ENCODE measurements at regions not wholly inside any gene's neighbourhood (a gene's known extent, or its start where the extent isn't known, plus 50 kb on each side); places are given as distances from the start of the nearest gene placed in this dataset.

GRCh38 chr3:110928016-110928662 is 143.5 kb upstream of the NECTIN3 start:
- Histone ChIP-seq H3K27ac (ENCODE audit: low read depth, low read length, poor library complexity, severe bottlenecking) (no peak overlapping the region), H3K36me3 (ENCODE audit: insufficient read depth, low read length) (no peaks in the 10 kb centered on the region), H3K9me3 (ENCODE audit: low read length) (no peaks in the 10 kb centered on the region), H2AFZ (ENCODE audit: low read length) (no peak overlapping the region), H3K4me2 (ENCODE audit: low read length) (no peak overlapping the region), H3K79me2 (ENCODE audit: insufficient read depth, low read depth, low read length) (no peaks in the 10 kb centered on the region), H3K4me1 (ENCODE audit: insufficient read depth, low read length, poor library complexity, severe bottlenecking) (no peaks in the 10 kb centered on the region), H3K9me2 (ENCODE audit: insufficient read depth, low read length) (no peaks in the 10 kb centered on the region), H3K4me3 (ENCODE audit: low read depth, low read length, poor library complexity, severe bottlenecking) (no peak overlapping the region), H4K20me1 (ENCODE audit: insufficient read depth, low read length) (no peaks in the 10 kb centered on the region)
- ChIA-PET CTCF (ENCODE audit: unreplicated experiment) (no interaction called here), POLR2A (interaction anchor here (0.6 kb wide), 2 partner anchors 491 to 522 kb away, joined by 3 to 5 read pairs; no protein-coding TSS in a partner anchor)
- no peak for DNase-seq (ENCODE audit: low spot score)
- BruUV-seq (replicated peaks), result no TSS peak
- no peak for TF ChIP-seq CTCF (conservative IDR thresholded peaks at IDR 0.05; ENCODE audit: low read length)
- no peak for TF ChIP-seq EZH2phosphoT487 (IDR thresholded peaks at IDR 0.05; ENCODE audit: borderline replicate concordance, low read depth, low read length)
- intact Hi-C loops (cut with micrococcal nuclease; ENCODE audit: unreplicated experiment), result no loop called here

GRCh38 chr3:110929816-110930215 is 141.8 kb upstream of the NECTIN3 start:
- ChIA-PET POLR2A (no interaction called here), CTCF (ENCODE audit: unreplicated experiment) (no interaction called here)
- Histone ChIP-seq H3K79me2 (ENCODE audit: insufficient read depth, low read depth, low read length) (no peaks in the 10 kb centered on the region), H3K27ac (ENCODE audit: low read depth, low read length, poor library complexity, severe bottlenecking) (no peak overlapping the region), H3K4me1 (ENCODE audit: insufficient read depth, low read length, poor library complexity, severe bottlenecking) (no peaks in the 10 kb centered on the region), H3K9me2 (ENCODE audit: insufficient read depth, low read length) (no peaks in the 10 kb centered on the region), H3K4me2 (ENCODE audit: low read length) (no peak overlapping the region), H3K36me3 (ENCODE audit: insufficient read depth, low read length) (no peaks in the 10 kb centered on the region), H4K20me1 (ENCODE audit: insufficient read depth, low read length) (no peaks in the 10 kb centered on the region), H2AFZ (ENCODE audit: low read length) (no peak overlapping the region), H3K4me3 (ENCODE audit: low read depth, low read length, poor library complexity, severe bottlenecking) (no peak overlapping the region), H3K9me3 (ENCODE audit: low read length) (no peaks in the 10 kb centered on the region)
- DNase-seq (ENCODE audit: low spot score), result no peak
- intact Hi-C loops (cut with micrococcal nuclease; ENCODE audit: unreplicated experiment), result no loop called here
- BruUV-seq (replicated peaks), result no TSS peak
- TF ChIP-seq CTCF (conservative IDR thresholded peaks at IDR 0.05; ENCODE audit: low read length) (no peak), EZH2phosphoT487 (IDR thresholded peaks at IDR 0.05; ENCODE audit: borderline replicate concordance, low read depth, low read length) (no peak)

GRCh38 chr3:110932567-110932966 is 139.0 kb upstream of the NECTIN3 start:
- BruUV-seq (replicated peaks), result no TSS peak
- TF ChIP-seq CTCF (conservative IDR thresholded peaks at IDR 0.05; ENCODE audit: low read length) (no peak), EZH2phosphoT487 (IDR thresholded peaks at IDR 0.05; ENCODE audit: borderline replicate concordance, low read depth, low read length) (no peak)

More at GRCh38 chr3:110932567-110932966, 139.0 kb upstream of the NECTIN3 start:
- no peaks in the 10 kb centered on the region for H4K20me1 ChIP-seq (ENCODE audit: insufficient read depth, low read length)
- ChIA-PET POLR2A (no interaction called here), CTCF (ENCODE audit: unreplicated experiment) (no interaction called here)
- no peak overlapping the region for H3K4me3 ChIP-seq (ENCODE audit: low read depth, low read length, poor library complexity, severe bottlenecking)
- no peak overlapping the region for H2AFZ ChIP-seq (ENCODE audit: low read length)
- H3K36me3 ChIP-seq (ENCODE audit: insufficient read depth, low read length), result no peaks in the 10 kb centered on the region
- no peak for DNase-seq (ENCODE audit: low spot score)
- H3K9me3 ChIP-seq (ENCODE audit: low read length), result no peaks in the 10 kb centered on the region
- H3K27ac ChIP-seq (ENCODE audit: low read depth, low read length, poor library complexity, severe bottlenecking), result no peak overlapping the region
- intact Hi-C loops (cut with micrococcal nuclease; ENCODE audit: unreplicated experiment), result no loop called here
- H3K79me2 ChIP-seq (ENCODE audit: insufficient read depth, low read depth, low read length), result no peaks in the 10 kb centered on the region
- no peak overlapping the region for H3K4me2 ChIP-seq (ENCODE audit: low read length)
- H3K4me1 ChIP-seq (ENCODE audit: insufficient read depth, low read length, poor library complexity, severe bottlenecking), result no peaks in the 10 kb centered on the region
- H3K9me2 ChIP-seq (ENCODE audit: insufficient read depth, low read length), result no peaks in the 10 kb centered on the region
